Prostate gland (tissue), 2 donors: ENCODE measurements at regions not wholly inside any gene's neighbourhood (a gene's known extent, or its start where the extent isn't known, plus 50 kb on each side); places are given as distances from the start of the nearest gene placed in this dataset.

Experiments
- CTCF ChIP-seq, 4 experiments: fragments of 200-600 bp in 2 of 4; fragments of 450-650 bp in 2 of 4; sonication (generic) in 2 of 4; IDR thresholded peaks; 1 replicate in 3 of 4; 2 replicates in 1 of 4; pipeline ENCODE4 v1.5.1; 2016 to 2019; ENCODE audit warnings: antibody characterized with exemption in 4 of 4, mild to moderate bottlenecking in 2 of 4, moderate library complexity in 2 of 4
- POLR2A ChIP-seq: fragments of 450-650 bp; IDR thresholded peaks from one replicate; pipeline ENCODE4 v1.6.1; 2016; ENCODE audit warnings: antibody characterized with exemption, mild to moderate bottlenecking
- POLR2AphosphoS5 ChIP-seq: sonication (generic); formaldehyde crosslinking; IDR thresholded peaks from one replicate; pipeline ENCODE4 v1.6.1; 2017; ENCODE audit warnings: antibody characterized with exemption

GRCh38 chr15:47951781-47952180 is 169.0 kb upstream of the SLC24A5 start:
- TF ChIP-seq CTCF (IDR thresholded peaks at IDR 0.05) = no peak
- no peak for TF ChIP-seq POLR2A
- no peak for TF ChIP-seq POLR2AphosphoS5
